Caki2 (cell line): ENCODE measurements at regions not wholly inside any gene's neighbourhood (a gene's known extent, or its start where the extent isn't known, plus 50 kb on each side); places are given as distances from the start of the nearest gene placed in this dataset.
"Not testable (repeated sequence)": the region's sequence is repeated elsewhere in the genome, so short reads cannot be mapped to it uniquely, and the experiment has no call there.

ENCODE experiments used
- DNase-seq: peaks from one replicate; pipeline ENCODE4 v3.0.0-alpha.2; 2015; ENCODE audit warnings: low read depth
- in situ Hi-C: cut with HindIII; loops from 2 replicates; pipeline ENCODE4 v1.10.0; 2016; ENCODE audit warnings: low sequenced_read_pairs, low pct_unique_long_range_greater_than_20kb, mixed read lengths

- in situ Hi-C loops, result no loop called here
- no peak for DNase-seq
Measured at GRCh38 chr14:97058074-97058467, 260.9 kb downstream of the VRK1 start.

DNA sequence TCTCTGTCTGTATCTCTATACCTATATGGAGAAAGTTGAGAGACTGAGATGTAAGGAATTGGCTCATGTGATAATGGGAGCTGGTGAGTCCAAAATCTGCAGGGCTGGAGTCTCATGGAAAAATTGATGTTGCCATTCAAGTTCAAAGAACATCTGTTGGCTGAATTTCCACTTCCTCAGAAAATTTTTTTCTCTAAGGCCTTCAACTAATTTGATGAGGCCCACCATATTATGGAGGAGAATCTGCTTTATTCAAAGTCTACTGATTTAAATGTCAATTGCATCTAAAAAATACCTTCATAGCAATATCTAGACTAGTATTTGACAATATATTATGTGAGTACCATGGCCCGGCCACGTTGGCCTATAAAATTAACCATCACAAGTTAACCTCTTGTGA, 261.4 kb downstream of the VRK1 start:
- no peak for DNase-seq

DNA sequence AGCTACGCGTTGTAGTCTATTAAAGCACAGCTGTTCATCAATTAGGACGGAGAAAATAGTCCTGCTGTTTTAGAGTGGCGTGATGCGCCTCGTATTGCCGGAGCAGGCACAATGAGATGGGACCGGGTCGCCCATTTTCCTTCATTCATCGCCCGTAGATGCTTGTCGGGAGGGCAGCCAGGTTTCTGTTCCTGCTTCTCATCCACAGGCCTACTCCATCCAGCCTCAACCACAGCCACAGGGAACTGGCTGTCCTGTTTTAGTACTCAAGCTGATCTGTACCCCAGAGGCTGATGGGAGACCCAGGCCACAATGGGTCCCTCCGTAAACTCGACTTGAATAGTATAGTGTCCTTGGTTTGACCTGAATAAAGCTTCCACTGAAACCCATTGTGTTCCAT, 264.0 kb downstream of the VRK1 start:
- DNase-seq, result no peak
- in situ Hi-C loops, result no loop called here

More for the DNA sequence above, 261.4 kb downstream of the VRK1 start:
- in situ Hi-C loops, result no loop called here

DNA sequence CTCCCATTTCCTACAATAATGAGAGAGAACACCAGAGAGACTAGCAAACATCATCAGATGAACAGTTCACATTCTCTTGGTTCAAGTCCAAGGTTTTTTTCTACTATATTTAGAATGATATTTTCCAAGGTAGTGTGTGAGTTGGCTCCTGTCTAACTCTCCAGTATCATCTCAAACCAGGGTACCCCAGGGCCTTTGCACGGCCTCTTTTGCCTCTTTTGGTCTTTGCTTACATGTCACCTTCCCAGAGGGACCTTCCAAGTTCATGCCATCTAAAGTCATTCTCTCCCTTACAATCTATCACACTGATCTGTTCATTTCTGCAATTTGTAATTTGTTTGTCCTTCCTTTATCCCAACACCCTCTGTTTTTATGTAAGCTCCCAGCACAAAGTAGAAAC, 264.5 kb downstream of the VRK1 start:
- in situ Hi-C loops, result no loop called here

DNA sequence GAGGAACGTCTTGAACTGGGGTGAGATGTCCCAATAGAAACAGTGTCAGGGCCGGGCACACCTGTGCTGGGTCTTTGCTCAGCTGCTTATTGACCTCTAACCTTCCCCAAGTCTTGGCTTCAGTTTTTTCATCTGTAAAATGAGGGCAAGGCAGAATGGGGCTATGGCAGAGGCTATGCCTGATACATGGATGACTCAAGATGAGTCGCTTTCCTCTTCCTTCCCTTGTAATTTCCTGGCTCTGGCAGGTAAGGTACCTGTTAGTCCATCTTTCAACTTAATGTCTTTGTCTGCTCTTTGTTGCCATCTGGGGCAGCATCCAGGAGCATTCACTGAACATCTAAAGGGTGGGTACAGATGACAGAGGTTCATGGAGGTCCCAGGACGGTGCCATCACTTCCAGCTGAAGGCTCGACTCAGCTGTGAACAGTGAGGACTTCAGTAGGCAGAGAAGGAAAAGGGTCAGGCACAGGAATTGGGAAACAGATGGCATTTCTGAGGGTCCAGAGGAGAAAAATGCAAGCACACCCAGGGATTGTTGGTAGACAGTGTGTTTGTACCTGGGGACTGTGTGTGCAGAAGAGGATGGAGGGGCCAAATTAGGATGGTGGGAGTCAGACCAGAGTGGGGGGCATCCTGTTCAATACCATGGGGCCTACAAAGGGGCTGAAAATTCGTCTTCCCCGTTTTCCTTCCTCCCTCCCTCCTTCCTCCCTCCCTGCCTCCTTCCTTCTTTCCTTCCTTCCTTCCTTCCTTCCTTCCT, 268.3 kb downstream of the VRK1 start:
- in situ Hi-C loops, result no loop called here
- DNase-seq, result no peak

More for the DNA sequence above, 264.5 kb downstream of the VRK1 start:
- no peak for DNase-seq

DNA sequence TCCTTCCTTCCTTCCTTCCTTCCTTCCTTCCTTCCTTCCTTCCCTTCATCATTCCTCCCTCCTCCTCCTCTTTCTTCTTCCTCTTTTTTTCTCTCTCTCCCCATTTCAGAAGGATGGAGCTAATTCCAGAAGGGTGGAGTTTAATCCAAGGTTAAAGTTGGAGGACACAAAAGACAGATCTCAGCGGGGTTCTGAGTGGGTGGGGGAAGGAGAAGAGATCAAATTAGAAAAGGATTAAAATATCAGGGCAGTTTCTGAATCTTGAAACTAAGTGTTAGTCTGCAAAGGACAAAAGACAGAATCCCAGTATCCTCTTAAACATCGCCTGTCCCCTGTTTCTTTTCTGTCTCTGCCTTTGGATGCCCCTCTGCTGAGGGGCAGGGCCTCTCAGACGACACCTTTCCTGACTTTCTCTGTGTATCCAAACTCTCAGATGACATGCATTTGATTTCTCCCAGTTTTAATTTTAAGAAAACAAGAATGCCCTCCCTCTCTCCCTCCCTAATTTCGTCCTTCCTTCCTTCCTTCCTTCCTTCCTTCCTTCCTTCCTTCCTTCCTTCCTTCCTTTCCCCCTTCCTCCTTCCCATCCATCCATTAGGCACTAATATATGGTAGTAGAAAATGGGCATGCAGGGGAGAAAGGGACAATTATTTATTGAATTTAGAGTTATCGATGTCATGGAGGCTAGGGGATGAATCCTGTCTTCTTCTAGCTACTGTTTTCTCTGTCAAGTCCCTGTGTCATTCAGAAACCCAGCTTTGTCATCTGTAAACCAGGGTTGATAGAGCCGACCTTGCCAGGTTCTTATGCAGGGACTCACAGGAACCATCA, 269.1 kb downstream of the VRK1 start:
- no peak for DNase-seq

GRCh38 chr14:97068293-97068692, 271.1 kb downstream of the VRK1 start:
- in situ Hi-C loops, DNase-seq: not testable (repeated sequence)

More for the DNA sequence above, 269.1 kb downstream of the VRK1 start:
- in situ Hi-C loops, result no loop called here

DNA sequence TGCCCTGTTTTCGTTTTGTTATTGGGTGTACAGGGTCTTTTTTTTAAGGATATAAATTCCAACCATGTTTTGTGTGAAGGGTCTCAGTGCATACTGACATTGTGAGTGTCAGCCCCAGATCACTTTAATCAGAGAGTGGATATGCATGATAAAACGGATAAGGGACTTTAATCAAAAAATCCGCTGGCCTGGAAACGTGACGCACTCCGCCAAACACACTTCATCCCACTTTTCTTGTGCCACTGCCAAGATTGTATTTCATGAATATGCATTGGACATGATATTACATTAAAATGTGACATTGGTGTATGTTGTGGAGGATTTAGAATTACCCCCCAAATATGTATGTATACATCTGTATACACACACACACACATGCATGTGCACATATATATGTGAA, 273.1 kb downstream of the VRK1 start:
- DNase-seq, result no peak
- in situ Hi-C loops, result no loop called here

DNA sequence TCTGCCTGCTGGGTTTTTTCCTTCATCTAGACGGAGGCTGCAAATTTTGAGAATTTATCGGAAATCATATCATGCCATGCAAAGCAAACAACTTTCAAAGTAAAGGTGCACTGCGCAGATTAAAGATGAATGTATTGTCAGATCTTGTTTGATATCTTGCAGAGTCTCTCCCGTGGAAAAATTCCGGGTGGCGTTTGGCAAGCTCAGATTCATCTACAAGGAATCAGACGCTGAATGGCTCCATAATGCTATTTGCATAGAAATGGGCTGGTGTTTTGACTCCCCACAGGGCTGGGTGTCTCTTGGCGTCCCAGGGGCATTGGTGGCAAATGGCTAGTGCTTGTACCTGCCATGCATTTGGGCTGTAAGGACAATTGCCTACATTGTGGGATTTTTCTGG, 274.0 kb downstream of the VRK1 start:
- in situ Hi-C loops, result no loop called here
- DNase-seq, result no peak

DNA sequence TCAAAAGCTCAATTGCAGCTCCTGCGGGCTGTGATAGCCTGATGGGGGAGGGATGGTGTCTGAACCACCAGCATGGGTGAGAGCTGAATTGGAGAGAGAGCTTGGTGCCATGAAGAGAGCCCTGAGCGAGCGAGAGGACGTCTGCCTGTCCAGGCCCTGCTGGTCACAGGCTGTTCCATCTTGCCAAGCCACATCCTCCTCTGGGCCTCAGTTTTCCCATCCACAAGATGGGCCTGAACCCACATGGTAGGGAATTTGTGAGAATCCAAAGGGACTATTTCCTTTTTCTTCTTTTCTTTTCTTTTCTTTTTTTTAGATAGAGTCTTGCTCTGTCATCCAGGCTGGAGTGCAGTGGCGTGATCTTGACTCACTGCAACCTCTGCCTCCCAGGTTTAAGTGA, 276.4 kb downstream of the VRK1 start:
- DNase-seq, result no peak
- in situ Hi-C loops, result no loop called here

- in situ Hi-C loops, result no loop called here
Measured at GRCh38 chr14:97074456-97074855, 277.3 kb downstream of the VRK1 start.

DNA sequence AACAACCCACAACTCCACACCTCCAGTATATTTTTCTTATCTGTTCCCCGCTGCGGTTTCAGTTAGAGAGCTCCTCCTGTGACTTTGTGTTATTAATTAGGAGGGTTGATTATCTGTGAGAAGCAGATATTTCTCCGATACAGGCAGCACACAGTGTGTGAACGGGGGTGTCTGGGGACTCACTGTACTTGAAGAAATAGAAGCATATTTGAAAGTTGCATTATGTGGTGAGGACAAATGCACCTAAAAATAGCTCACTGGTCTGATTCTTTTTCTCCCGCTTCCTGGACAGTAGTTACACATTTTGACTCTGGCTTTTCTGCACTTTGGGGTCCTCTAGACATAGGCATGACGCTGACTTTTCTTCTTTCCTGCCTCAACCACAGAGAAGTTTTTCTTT, 277.7 kb downstream of the VRK1 start:
- in situ Hi-C loops, result no loop called here
- DNase-seq, result no peak

More at GRCh38 chr14:97074456-97074855, 277.3 kb downstream of the VRK1 start:
- no peak for DNase-seq

GRCh38 chr14:97077253-97077653, 280.1 kb downstream of the VRK1 start:
- in situ Hi-C loops, result no loop called here
- peak; percentile 14 for DNase-seq

DNA sequence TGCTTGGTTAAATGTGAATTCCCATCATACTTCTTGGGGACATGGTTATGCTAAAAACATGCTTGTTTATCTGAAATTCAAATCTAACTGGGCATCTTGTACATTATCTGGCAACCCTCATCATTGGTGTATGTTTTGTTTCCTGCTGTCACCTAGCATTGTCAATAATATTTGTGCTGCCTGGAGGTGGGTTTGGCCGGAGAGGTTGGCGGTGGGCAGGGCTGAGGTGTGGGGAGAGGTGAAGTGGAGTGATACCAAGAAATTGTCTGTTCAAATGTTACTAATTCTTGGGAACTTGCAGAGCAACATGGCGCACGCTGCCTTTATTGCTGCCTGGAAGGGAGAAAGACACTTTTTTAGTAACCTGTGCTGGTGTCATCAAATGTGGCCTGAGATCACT, 280.5 kb downstream of the VRK1 start:
- in situ Hi-C loops, result no loop called here
- no peak for DNase-seq

DNA sequence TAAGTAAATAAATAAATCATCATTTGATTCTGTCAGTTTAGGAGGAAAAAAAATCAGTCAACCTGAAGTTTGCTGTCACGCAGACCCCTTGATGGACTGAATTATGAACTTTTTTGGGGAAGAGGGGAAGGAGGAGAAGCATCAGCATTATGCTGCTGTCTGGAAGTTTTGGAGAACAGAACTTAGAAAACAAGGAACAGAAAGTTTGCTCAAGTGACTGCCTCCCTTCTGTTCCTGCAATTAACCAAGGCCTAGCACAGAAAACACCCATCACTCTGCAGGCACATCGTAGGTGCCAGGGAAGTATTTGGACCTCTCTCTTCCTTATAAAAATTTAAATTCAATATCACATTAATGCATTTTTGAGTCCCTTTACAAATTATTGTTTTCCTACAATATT, 283.8 kb downstream of the VRK1 start:
- in situ Hi-C loops, result no loop called here
- no peak for DNase-seq

DNA sequence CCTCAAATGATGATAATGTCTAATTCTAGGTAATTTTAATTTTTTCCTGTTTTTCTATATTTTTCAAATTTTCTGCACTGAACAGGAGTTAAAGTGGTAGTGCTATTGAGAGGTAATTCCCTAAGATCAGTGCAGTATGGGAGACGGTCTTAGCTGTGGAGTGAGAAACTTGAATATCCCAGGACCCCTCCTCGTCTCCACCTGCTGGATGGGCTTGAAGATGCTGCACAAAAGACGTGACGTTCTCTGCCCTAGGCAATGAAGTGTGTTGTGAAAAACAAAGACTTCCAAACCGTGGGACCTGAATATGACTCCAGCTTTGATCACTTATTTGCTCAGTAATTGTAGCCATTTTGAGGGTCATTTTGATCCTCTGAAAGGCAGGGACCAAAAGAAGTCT, 298.1 kb downstream of the VRK1 start:
- in situ Hi-C loops, result no loop called here
- DNase-seq, result no peak

- DNase-seq, result no peak
- in situ Hi-C loops, result no loop called here
Measured at GRCh38 chr14:97097296-97097695, 300.1 kb downstream of the VRK1 start.

DNA sequence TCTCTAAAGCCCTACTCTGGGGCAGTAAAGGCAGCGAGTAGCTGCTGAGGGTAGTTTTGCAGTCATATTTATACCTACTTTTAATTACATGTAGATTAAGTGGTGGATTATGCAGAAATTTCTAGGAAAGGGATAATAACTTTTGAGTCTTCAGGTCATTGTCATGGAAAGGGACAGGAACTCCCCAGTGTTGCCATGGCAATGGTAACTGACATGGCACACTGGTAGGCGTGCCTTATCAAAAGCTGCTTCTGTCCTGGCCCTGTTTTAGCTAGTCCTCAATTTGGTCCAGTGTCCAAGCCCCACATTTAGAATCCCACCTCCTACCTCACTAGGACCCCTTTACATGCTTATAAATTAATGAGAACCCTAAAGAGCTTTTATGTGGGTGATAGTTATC, 303.1 kb downstream of the VRK1 start:
- in situ Hi-C loops, result no loop called here
- DNase-seq, result no peak

DNA sequence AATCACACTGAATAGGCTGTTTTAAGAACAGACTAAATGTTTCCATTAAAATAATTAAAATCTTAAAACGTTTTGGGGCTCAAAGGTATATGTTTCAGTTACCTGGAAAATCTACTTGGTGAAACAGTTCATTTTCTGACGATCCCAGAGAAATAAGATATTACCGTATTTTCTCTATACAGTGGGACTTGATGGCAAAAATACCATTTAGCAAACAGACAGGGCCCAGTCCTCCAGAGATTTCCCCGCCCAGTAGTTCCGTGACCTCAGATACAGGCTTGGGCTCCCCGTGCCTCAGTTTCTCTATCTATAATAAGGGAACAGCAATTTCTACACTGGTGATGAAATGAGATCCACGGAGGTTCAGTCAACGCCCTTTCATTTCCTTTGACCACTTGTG, 304.4 kb downstream of the VRK1 start:
- no peak for DNase-seq
- in situ Hi-C loops, result no loop called here

DNA sequence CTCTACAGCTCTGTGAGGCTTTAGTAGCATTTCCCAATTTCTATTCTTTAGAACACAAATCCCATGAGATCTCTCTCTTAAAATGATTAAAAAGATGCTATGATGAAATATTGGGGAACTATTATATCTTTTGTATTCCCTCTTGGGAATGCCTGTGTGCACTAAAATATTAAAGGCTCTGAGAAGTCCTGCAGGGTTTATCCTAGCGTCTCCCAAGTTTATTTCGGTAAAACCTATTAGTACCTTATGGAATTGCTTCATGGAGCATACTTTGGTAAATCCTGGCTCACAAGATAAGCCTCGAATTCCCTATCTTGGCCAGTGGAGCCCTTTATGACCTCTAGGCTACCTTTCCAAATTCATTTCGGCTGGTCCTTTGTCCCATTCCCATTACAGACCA, 306.8 kb downstream of the VRK1 start:
- no peak for DNase-seq
- in situ Hi-C loops, result no loop called here
